Heart right ventricle (tissue), 16 donors: ENCODE measurements at regions not wholly inside any gene's neighbourhood (a gene's known extent, or its start where the extent isn't known, plus 50 kb on each side); places are given as distances from the start of the nearest gene placed in this dataset.

Experiments used
- ATAC-seq, 8 donors: fragments of 200-7000 bp; cut with Tn5 transposase; one replicate each; pipeline ENCODE4 v1.9.1; 2020; ENCODE audit warnings: mild to moderate bottlenecking in 8 of 8, moderate library complexity in 8 of 8, moderate number of reproducible peaks in 1 of 8
- DNase-seq, 2 donors: peaks; one replicate each; pipeline ENCODE4 v3.0.0-alpha.2; 2020
- H3K27ac ChIP-seq, 10 donors: fragments of 200-600 bp; sonication (generic) in 2 of 10; one replicate each; pipeline versions ENCODE4 v1.5.0 to v1.8.0; 2020 to 2022; ENCODE audit warnings: mild to moderate bottlenecking in 3 of 10
- H3K27me3 ChIP-seq, 7 donors: fragments of 200-600 bp; one replicate each; pipeline ENCODE4 v1.8.0; 2021 to 2022; ENCODE audit warnings: mild to moderate bottlenecking in 2 of 7
- H3K36me3 ChIP-seq, 9 donors: fragments of 200-600 bp; sonication (generic) in 1 of 9; one replicate each; pipeline versions ENCODE4 v1.5.0 to v1.8.0; 2020 to 2022; ENCODE audit warnings: mild to moderate bottlenecking in 2 of 9
- H3K4me1 ChIP-seq, 9 donors: fragments of 200-600 bp; sonication (generic) in 1 of 9; one replicate each; pipeline versions ENCODE4 v1.5.0 to v1.8.0; 2020 to 2022; ENCODE audit warnings: mild to moderate bottlenecking in 4 of 9
- H3K4me3 ChIP-seq, 10 donors: fragments of 200-600 bp; sonication (generic) in 2 of 10; one replicate each; pipeline versions ENCODE4 v1.5.0 to v1.8.0; 2020 to 2022; ENCODE audit warnings: mild to moderate bottlenecking in 7 of 10, moderate library complexity in 2 of 10
- H3K9me3 ChIP-seq, 11 donors: fragments of 200-600 bp in 10 of 11; sonication (generic) in 2 of 11; one replicate each; pipeline versions ENCODE4 v1.5.0 to v1.8.0; 2013 to 2022; ENCODE audit warnings: mild to moderate bottlenecking in 2 of 11, control low read depth in 1 of 11, moderate library complexity in 1 of 11
- CTCF ChIP-seq, 9 donors: fragments of 200-600 bp; sonication (generic) in 2 of 9; IDR thresholded peaks; one replicate each; pipeline versions ENCODE4 v1.5.0 to v1.8.0; 2021 to 2022; ENCODE audit warnings: antibody characterized with exemption in 9 of 9, mild to moderate bottlenecking in 5 of 9, moderate library complexity in 1 of 9
- WGBS, 2 donors: extraction: QIAGEN DNeasy Blood & Tissue Kit; methylation state at CpG; one replicate each; pipeline ENCODE4 v1.1.7; 2013; ENCODE audit warnings: inconsistent platforms in 1 of 2; 5-methylcytosine and 5-hydroxymethylcytosine counted together
- intact Hi-C, 10 donors: fragments of 100-400 bp; cut with DNase I; formaldehyde crosslinking; loops; one replicate each; pipeline versions ENCODE4 v1.11.1 to v1.14.2; 2022
- donor health status: Arrhythmogenic right ventricular cardiomyopathy.
- donor health status: ischemic (EF 13 %, LVEDD 7.1; RV severe dilation, severe dysfunction).
- donor health status: healthy with polysubstance abuse.
- donor health status: DM: no; HTN: yes; CAD: no.
- donor health status: DM: no; HTN: no; CAD: no.
- donor health status: ischemic (EF 25% LVEDD 6.9; RV normal size, moderate dysfunction).
- donor health status: ischemic (EF 25% LVEDD 5.7; RV mildly dilated, moderate dysfunction).
- donor health status: healthy.
- donor health status: DM: yes; HTN: yes; CAD: no.
- donor health status: Ischemic cardiomyopathy.
- donor health status: ischemic (EF 35%, LVEDD 5.7; RV mildly dilated, moderate dysfunction).
- donor health status: nonischemic (EF 11% LVEDD 7.7; RV severe dilation, severe dysfunction).
- donor health status: DM: yes; HTN: yes; CAD: no.
- donor health status: PGD.
- donor health status: ischemic (EF 29% LVEDD 5.4; RV normal size, mild dysfunction).
- donor health status: nonischemic (EF 23%, LVEDD 6.1; RV moderate dilation, normal function).

DNA sequence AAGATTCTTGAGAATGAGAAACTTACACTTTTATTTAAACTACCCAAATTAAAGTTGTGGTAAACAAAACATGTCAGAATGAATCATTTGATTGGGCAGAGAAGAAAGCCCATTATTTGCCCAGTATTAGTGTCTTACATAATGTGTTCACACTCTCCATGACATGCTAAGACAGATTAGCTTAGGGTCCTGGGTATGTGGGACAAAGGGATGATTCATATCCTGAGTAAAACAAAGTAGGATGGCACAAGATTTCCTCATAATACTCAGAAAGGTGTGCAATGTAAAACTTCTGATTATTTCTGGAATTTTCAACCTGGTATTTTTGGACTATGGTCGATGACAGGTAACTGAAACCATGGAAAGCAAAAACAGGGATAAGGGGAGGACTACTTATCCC, 183.9 kb upstream of the POU5F2 start:
- H3K4me1 ChIP-seq: peaks cover 0 to 5% (median 0%) of the 10 kb centered on the region in 9 donors
- DNase-seq: no peak
- no peak overlapping the region for H3K4me3 ChIP-seq
- H3K27ac ChIP-seq: no peak overlapping the region
- H3K9me3 ChIP-seq: no peaks in the 10 kb centered on the region
- TF ChIP-seq CTCF (IDR thresholded peaks at IDR 0.05): no peak
- ATAC-seq: no peak
- no peaks in the 10 kb centered on the region for H3K36me3 ChIP-seq
- WGBS, 2 donors: 95 to 98% methylated on average over 1 of the region's 1 CpG
- H3K27me3 ChIP-seq: no peaks in the 10 kb centered on the region
- intact Hi-C loops: no loop called here

GRCh38 chr5:93924628-93925027, 183.2 kb upstream of the POU5F2 start:
- no peak for TF ChIP-seq CTCF (IDR thresholded peaks at IDR 0.05)
- Histone ChIP-seq H3K27ac (no peak overlapping the region), H3K4me3 (no peak overlapping the region), H3K36me3 (no peaks in the 10 kb centered on the region), H3K27me3 (no peaks in the 10 kb centered on the region), H3K4me1 (peaks cover 0 to 5% (median 0%) of the 10 kb centered on the region in 9 donors), H3K9me3 (no peaks in the 10 kb centered on the region)
- intact Hi-C loops: no loop called here
- 80 to 86% methylated on average over 2 of the region's 2 CpGs for WGBS, 2 donors
- DNase-seq (no peak), ATAC-seq (no peak)

DNA sequence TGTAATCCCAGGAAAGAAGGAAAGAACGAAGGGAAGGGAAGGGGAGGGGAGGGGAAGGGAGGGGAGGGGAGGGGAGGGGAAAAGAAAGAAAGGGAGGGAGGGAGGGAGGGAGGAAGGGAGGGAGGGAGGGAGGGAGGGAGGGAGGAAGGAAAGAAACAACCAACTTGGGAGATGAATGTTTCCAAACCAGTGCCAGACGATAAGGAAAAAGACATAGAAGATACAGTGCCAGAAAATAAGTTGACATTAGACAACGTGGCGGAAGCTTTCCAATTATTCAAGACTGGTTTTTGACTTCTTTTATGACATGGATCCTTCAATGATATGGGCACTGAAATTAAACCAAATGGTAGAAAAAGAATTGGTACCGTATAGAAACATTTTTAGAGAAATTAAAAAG, 181.2 kb upstream of the POU5F2 start:
- no peaks in the 10 kb centered on the region for H3K9me3 ChIP-seq
- H3K36me3 ChIP-seq: no peaks in the 10 kb centered on the region
- intact Hi-C loops: no loop called here
- H3K4me3 ChIP-seq: no peak overlapping the region
- no peak overlapping the region for H3K27ac ChIP-seq
- no peak for TF ChIP-seq CTCF (IDR thresholded peaks at IDR 0.05)
- DNase-seq (no peak), ATAC-seq (no peak)
- 91 to 92% methylated on average over 4 to 5 of the region's 5 CpGs for WGBS, 2 donors
- no peaks in the 10 kb centered on the region for H3K4me1 ChIP-seq
- H3K27me3 ChIP-seq: no peaks in the 10 kb centered on the region

- DNase-seq (no peak), ATAC-seq (no peak)
- no peaks in the 10 kb centered on the region for H3K36me3 ChIP-seq
- H3K4me1 ChIP-seq: no peaks in the 10 kb centered on the region
- no peak for TF ChIP-seq CTCF (IDR thresholded peaks at IDR 0.05)
- H3K4me3 ChIP-seq: no peak overlapping the region
- no peaks in the 10 kb centered on the region for H3K27me3 ChIP-seq
- intact Hi-C loops: no loop called here
- H3K27ac ChIP-seq: no peak overlapping the region
- WGBS, 2 donors: 87 to 89% methylated on average over 2 of the region's 2 CpGs
- H3K9me3 ChIP-seq: no peaks in the 10 kb centered on the region
These were observed 179.6 kb upstream of the POU5F2 start for GRCh38 chr5:93921001-93921400.
